HEK293T (cell line): ENCODE measurements at regions not wholly inside any gene's neighbourhood (a gene's known extent, or its start where the extent isn't known, plus 50 kb on each side); places are given as distances from the start of the nearest gene placed in this dataset.

Experiments
- ARNT ChIP-seq: fragments of 450-650 bp; IDR thresholded peaks from 2 replicates; pipeline ENCODE4 v1.6.1; 2017; ENCODE audit warnings: mild to moderate bottlenecking
- BHLHE40 ChIP-seq: fragments of 450-650 bp; IDR thresholded peaks from 2 replicates; pipeline ENCODE4 v1.6.1; 2016; ENCODE audit warnings: mild to moderate bottlenecking, moderate library complexity, borderline replicate concordance
- ELF4 ChIP-seq: fragments of 450-650 bp; IDR thresholded peaks from 2 replicates; pipeline ENCODE4 v1.6.1; 2017; ENCODE audit warnings: antibody characterized with exemption
- FOXM1 ChIP-seq: fragments of 450-650 bp; IDR thresholded peaks from 2 replicates; pipeline ENCODE4 v1.6.1; 2017; ENCODE audit warnings: mild to moderate bottlenecking, borderline replicate concordance
- HDGF ChIP-seq: fragments of 450-650 bp; IDR thresholded peaks from 2 replicates; pipeline ENCODE4 v1.6.1; 2017; ENCODE audit warnings: antibody characterized with exemption, borderline replicate concordance
- LEF1 ChIP-seq: fragments of 450-650 bp; IDR thresholded peaks from 2 replicates; pipeline ENCODE4 v1.6.1; 2017; ENCODE audit warnings: mild to moderate bottlenecking, borderline replicate concordance
- SP1 ChIP-seq: fragments of 450-650 bp; IDR thresholded peaks from 2 replicates; pipeline ENCODE4 v1.6.1; 2017
- SUZ12 ChIP-seq: fragments of 450-650 bp; IDR thresholded peaks from 2 replicates; pipeline ENCODE4 v1.6.1; 2016; ENCODE audit warnings: mild to moderate bottlenecking
- TARDBP ChIP-seq: fragments of 450-650 bp; IDR thresholded peaks from 2 replicates; pipeline ENCODE4 v1.6.1; 2016
- TF ChIP-seq, protein P1 (sequence below): fragments of 450-650 bp; IDR thresholded peaks from 2 replicates; pipeline ENCODE4 v1.6.1; 2016

DNA sequence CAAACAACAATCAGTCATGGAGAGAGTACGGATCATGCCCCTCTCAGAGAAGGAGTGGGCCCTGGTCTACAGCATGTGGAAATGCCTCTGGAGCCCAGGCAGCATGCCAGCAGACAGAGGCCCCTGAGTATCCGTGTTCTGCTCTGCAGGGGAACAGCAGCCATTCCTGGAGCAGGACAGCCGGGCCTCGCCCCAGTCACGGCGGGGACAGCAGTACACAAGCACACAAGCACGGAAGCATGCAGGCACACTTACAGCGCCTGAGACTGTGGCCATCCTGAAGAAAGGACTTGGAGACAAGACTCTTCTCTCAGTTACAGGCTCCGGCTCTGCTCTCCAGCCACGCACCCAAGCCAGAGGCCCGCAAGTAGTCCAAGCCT, 102.6 kb upstream of the ALDH1B1 start:
- TF ChIP-seq ARNT, result no peak
- TF ChIP-seq SP1, result no peak
- no peak for TF ChIP-seq LEF1
- TF ChIP-seq FOXM1, result no peak
- TF ChIP-seq, protein P1, sequence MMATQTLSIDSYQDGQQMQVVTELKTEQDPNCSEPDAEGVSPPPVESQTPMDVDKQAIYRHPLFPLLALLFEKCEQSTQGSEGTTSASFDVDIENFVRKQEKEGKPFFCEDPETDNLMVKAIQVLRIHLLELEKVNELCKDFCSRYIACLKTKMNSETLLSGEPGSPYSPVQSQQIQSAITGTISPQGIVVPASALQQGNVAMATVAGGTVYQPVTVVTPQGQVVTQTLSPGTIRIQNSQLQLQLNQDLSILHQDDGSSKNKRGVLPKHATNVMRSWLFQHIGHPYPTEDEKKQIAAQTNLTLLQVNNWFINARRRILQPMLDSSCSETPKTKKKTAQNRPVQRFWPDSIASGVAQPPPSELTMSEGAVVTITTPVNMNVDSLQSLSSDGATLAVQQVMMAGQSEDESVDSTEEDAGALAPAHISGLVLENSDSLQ, result no peak
- no peak for TF ChIP-seq ELF4
- TF ChIP-seq BHLHE40, result no peak
- TF ChIP-seq SUZ12, result no peak
- no peak for TF ChIP-seq TARDBP
- no peak for TF ChIP-seq HDGF
